ENCODE measurements at regions not wholly inside any gene's neighbourhood (a gene's known extent, or its start where the extent isn't known, plus 50 kb on each side); places are given as distances from the start of the nearest gene placed in this dataset.
A peak's percentile ranks its signal among the peaks of the same experiment; 100 is the strongest.
"Not testable (repeated sequence)": the region's sequence is repeated elsewhere in the genome, so short reads cannot be mapped to it uniquely, and the experiment has no call there.

DNA sequence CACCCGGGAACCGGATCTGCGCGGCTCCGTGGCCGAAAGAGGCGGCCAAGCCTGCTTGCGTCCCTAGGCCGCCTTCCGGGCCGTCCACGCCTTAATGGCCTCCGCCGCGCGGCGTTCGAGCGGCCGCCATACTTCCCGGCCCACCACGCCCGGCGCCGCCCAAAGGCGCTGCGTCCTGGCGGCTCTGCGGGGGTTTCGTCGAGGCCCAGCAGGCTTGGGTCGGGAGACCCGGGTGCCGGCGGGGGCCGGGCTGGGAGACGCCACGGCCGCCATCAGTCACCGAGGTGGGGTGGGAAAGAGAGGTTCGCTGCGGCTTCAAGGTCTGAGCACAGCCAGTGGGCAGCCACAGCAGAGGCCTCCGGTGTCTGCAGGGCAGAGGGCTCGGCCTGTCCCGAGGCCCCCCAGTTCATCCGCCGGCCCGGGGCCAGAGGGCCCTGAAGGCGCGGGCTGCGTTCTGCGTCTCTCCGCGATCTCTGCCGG lies 545.8 kb upstream of the CDH10 start:
- TF ChIP-seq, protein P1, sequence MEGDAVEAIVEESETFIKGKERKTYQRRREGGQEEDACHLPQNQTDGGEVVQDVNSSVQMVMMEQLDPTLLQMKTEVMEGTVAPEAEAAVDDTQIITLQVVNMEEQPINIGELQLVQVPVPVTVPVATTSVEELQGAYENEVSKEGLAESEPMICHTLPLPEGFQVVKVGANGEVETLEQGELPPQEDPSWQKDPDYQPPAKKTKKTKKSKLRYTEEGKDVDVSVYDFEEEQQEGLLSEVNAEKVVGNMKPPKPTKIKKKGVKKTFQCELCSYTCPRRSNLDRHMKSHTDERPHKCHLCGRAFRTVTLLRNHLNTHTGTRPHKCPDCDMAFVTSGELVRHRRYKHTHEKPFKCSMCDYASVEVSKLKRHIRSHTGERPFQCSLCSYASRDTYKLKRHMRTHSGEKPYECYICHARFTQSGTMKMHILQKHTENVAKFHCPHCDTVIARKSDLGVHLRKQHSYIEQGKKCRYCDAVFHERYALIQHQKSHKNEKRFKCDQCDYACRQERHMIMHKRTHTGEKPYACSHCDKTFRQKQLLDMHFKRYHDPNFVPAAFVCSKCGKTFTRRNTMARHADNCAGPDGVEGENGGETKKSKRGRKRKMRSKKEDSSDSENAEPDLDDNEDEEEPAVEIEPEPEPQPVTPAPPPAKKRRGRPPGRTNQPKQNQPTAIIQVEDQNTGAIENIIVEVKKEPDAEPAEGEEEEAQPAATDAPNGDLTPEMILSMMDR (IDR thresholded peaks at IDR 0.05; ENCODE audit: extremely low read depth, missing control alignments): no peak
- no peak for DNase-seq (ENCODE audit: low spot score)

DNA sequence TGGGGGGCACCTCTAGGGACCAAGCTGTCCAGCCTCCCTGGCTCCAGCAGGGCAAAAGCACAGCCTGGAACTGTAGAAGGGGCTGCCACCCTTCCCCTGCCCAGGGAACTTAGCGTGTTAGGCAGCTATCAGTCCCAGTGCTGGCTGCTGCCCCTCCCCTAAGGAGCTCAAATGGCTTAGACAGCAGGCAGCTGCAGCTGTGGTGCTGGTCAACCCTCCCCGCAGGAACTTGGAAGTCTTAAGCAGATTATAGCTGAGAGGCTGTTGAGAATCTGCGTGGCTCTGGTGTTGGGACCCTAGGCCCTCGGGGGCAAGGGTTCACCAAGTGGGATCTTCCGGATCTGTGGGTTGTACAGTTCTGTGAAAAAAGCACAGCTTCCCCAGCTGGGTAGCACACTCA lies 536.5 kb upstream of the CDH10 start:
- TF ChIP-seq, protein P1 (IDR thresholded peaks at IDR 0.05; ENCODE audit: extremely low read depth, missing control alignments): no peak
- no peak for DNase-seq (ENCODE audit: low spot score)

DNA sequence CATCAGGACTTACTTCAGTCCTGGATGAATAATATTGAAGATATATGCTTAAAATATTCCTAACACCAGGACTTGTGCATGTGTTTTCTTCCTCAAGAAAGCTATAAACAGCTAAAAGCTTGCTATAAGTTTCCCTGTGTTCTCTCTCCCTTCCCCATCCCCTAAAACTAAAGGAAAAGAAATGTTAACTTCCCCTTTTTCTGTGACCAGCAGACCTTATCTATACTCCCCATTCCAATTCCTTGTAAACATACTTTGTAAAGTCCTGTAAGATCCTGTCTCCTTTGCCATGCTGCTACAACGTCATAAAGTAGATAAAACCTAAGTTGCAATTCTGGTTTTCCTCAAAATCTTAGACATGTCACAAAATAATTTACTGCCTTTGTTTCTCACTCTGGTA lies 517.8 kb upstream of the CDH10 start:
- DNase-seq (ENCODE audit: low spot score): not testable (repeated sequence)

DNA sequence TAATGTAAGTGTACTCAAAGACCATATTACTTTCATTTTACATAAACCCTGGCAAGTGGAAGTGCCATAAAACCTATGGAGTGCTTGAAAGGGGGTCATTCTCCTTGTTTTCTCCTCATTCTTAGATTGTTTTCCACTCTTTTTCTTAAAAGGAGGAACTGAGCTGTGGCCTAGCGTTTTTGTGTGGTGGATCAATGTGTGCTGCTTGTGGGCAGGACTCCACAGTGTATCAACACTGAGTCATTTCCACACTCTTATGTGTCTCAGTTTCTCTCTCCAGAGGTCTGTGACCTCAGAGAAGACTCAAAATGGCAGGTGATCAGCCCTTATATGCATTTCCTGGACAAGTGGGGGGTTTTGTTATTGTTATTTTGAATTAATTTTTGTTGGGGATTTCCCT lies 516.1 kb upstream of the CDH10 start:
- TF ChIP-seq, protein P1 (IDR thresholded peaks at IDR 0.05; ENCODE audit: extremely low read depth, missing control alignments): no peak

DNA sequence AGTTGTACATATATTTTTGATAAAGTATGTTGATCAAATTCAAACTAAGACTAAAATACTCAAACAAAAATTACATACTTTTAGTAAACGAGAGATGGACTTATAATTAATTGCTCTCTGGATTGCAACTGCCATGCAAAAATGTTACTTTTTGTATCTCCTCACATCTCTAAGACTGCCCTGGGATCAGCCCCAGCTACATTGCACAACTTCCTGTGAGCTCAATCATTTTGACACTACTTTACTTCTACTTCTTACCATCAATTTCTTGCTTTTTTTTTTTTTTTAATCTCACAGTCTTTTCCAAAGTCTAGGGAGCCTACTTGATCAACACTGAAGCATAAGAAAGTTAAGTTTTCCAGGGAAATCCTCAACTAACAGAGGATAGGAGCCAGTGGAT lies 506.0 kb upstream of the CDH10 start:
- no peak for DNase-seq (ENCODE audit: low spot score)
- TF ChIP-seq, protein P1 (IDR thresholded peaks at IDR 0.05; ENCODE audit: extremely low read depth, missing control alignments): no peak

More for the DNA sequence above, 516.1 kb upstream of the CDH10 start:
- no peak for DNase-seq (ENCODE audit: low spot score)

DNA sequence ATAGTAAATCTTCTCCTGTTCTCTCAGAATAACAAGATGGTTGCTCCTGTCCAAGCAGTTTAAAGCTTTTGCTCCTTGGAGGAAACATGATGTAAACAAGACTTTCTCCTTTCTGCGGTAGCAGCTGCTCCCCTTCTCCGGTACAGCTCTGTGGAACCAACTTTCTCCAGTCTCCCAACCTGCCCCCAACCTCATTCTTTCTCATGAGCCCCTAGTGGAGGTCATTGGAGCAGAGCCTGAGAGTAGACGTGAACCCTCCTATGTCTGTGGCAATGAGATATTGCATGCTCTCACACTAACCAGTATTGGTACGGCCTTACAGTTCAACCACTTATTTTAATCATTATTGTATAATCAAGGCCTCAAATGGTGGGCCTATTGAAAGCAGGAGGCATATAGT lies 483.8 kb upstream of the CDH10 start:
- DNase-seq (ENCODE audit: low spot score): no peak
- TF ChIP-seq, protein P1 (IDR thresholded peaks at IDR 0.05; ENCODE audit: extremely low read depth, missing control alignments): no peak

DNA sequence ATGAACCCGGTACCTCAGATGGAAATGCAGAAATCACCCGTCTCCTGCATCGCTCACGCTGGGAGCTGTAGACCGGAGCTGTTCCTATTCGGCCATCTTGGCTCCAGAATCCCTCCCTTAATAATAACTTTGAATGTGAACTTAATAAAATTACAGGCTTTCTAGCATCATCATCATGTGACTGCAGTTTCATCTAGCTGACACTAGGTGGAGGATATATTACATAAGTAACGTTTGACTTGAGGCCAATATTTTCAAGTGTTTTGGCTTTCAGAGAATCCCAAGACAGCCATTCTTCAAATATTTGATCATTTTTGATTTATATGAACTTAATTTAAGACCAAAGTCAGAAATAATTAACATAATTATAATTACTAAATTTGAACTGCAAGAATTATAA lies 474.9 kb upstream of the CDH10 start:
- DNase-seq (ENCODE audit: low spot score): peak; percentile 13
- TF ChIP-seq, protein P1 (IDR thresholded peaks at IDR 0.05; ENCODE audit: extremely low read depth, missing control alignments): no peak

DNA sequence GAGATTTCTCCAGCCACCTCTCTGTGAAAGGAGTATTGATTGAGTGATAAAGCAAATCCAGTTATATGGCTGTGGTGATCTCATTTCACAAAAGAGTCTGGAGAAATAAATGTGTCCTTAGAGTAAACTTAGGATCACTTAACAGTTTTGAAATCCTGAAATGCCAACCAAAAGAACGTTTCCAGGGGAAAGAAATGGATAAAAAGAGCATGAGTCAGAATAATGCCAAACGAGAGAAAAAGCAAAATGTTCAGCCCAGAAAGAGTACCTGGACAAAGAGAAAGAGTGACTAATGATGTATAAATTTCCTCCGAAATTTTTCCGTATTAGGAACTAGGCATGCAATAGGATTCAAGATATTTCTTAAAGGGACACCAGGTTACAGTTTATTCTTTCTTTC lies 463.1 kb upstream of the CDH10 start:
- TF ChIP-seq, protein P1 (IDR thresholded peaks at IDR 0.05; ENCODE audit: extremely low read depth, missing control alignments): no peak
- no peak for DNase-seq (ENCODE audit: low spot score)

All from GM20000 (cell line).